Nephron (organoid): ENCODE measurements at regions not wholly inside any gene's neighbourhood (a gene's known extent, or its start where the extent isn't known, plus 50 kb on each side); places are given as distances from the start of the nearest gene placed in this dataset.

Experiments
- H3K27ac Mint-ChIP-seq, 3 experiments: 2 replicates each; pipeline ENCODE4 v1.8.0; 2020; ENCODE audit warnings: mixed read lengths in 3 of 3, mild to moderate bottlenecking in 2 of 3, moderate library complexity in 1 of 3
- H3K27me3 Mint-ChIP-seq: 2 replicates; pipeline ENCODE4 v1.8.0; 2021; ENCODE audit warnings: low read depth, mild to moderate bottlenecking, moderate library complexity, mixed read lengths
- H3K36me3 Mint-ChIP-seq: 2 replicates; pipeline ENCODE4 v1.8.0; 2020; ENCODE audit warnings: low read depth, mixed read lengths
- H3K4me1 Mint-ChIP-seq: 2 replicates; pipeline ENCODE4 v1.8.0; 2020; ENCODE audit warnings: mixed read lengths
- H3K4me3 Mint-ChIP-seq, 3 experiments: 2 replicates each; pipeline ENCODE4 v1.8.0; 2020; ENCODE audit warnings: mild to moderate bottlenecking in 3 of 3, mixed read lengths in 3 of 3, moderate library complexity in 2 of 3
- H3K9me3 Mint-ChIP-seq: 2 replicates; pipeline ENCODE4 v1.8.0; 2020; ENCODE audit warnings: mixed read lengths
- CTCF ChIP-seq, 3 experiments: fragments of 200-600 bp; sonication (generic); IDR thresholded peaks; one replicate each; pipeline ENCODE4 v1.5.0; 2021; ENCODE audit warnings: antibody characterized with exemption in 3 of 3; ENCODE audit not compliant: unreplicated experiment in 3 of 3

DNA sequence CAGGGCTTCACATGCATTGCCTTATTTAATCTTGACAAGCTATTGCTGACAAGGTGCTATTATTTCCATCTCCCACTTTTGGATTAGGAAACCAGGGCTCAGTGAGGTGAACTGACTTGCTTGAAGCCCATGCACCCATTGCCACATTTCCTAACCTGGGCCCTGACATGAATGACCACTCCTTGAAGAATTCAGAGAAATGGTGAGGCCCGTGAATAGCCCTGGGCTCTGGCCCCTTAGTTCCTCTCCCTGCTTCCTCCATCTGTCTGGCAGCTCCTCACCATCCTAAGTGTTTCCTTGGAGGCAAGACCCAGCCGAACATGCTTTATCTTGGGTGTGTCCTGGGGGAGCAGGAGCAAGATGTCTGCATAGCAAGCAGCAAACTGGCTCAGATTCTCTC is 56.1 kb upstream of the NECTIN1 start:
- Mint-ChIP-seq H3K4me1 (peaks cover 24% of the 10 kb centered on the region), H3K27ac (no peak overlapping the region)
- no peak for TF ChIP-seq CTCF (IDR thresholded peaks at IDR 0.05; ENCODE audit: unreplicated experiment in 3 of 3)

GRCh38 chr11:119784421-119784820 is 55.4 kb upstream of the NECTIN1 start:
- H3K4me1 Mint-ChIP-seq, result peaks cover 27% of the 10 kb centered on the region
- no peak overlapping the region for H3K4me3 Mint-ChIP-seq
- H3K36me3 Mint-ChIP-seq, result no peaks in the 10 kb centered on the region
- no peak overlapping the region for H3K27ac Mint-ChIP-seq
- peaks cover 4% of the 10 kb centered on the region for H3K9me3 Mint-ChIP-seq
- TF ChIP-seq CTCF (IDR thresholded peaks at IDR 0.05; ENCODE audit: unreplicated experiment in 3 of 3), result no peak
- peaks cover 18% of the 10 kb centered on the region for H3K27me3 Mint-ChIP-seq

More for the DNA sequence above, 56.1 kb upstream of the NECTIN1 start:
- H3K4me3 Mint-ChIP-seq, result no peak overlapping the region
- peaks cover 20% of the 10 kb centered on the region for H3K27me3 Mint-ChIP-seq
- peaks cover 4% of the 10 kb centered on the region for H3K9me3 Mint-ChIP-seq
- no peaks in the 10 kb centered on the region for H3K36me3 Mint-ChIP-seq

GRCh38 chr11:119783466-119784400 is 54.7 kb upstream of the NECTIN1 start:
- H3K4me1 Mint-ChIP-seq, result peaks cover 27% of the 10 kb centered on the region
- peaks cover 18% of the 10 kb centered on the region for H3K27me3 Mint-ChIP-seq
- no peaks in the 10 kb centered on the region for H3K36me3 Mint-ChIP-seq
- H3K9me3 Mint-ChIP-seq, result peaks cover 4% of the 10 kb centered on the region
- H3K4me3 Mint-ChIP-seq, result no peak overlapping the region
- no peak overlapping the region for H3K27ac Mint-ChIP-seq
- TF ChIP-seq CTCF (IDR thresholded peaks at IDR 0.05; ENCODE audit: unreplicated experiment in 3 of 3), result no peak

GRCh38 chr11:119782739-119783072 is 53.7 kb upstream of the NECTIN1 start:
- Mint-ChIP-seq H3K4me3 (peak overlapping the region; percentile 22 to 29 (median 22)), H3K27me3 (peaks cover 24% of the 10 kb centered on the region), H3K36me3 (no peaks in the 10 kb centered on the region), H3K27ac (peak overlapping the region; percentile 87 to 94 (median 90)), H3K9me3 (peaks cover 4% of the 10 kb centered on the region), H3K4me1 (peaks cover 33% of the 10 kb centered on the region)
- no peak for TF ChIP-seq CTCF (IDR thresholded peaks at IDR 0.05; ENCODE audit: unreplicated experiment in 3 of 3)

- H3K36me3 Mint-ChIP-seq, result no peaks in the 10 kb centered on the region
- peak overlapping the region; percentile 10 to 29 (median 22) for H3K4me3 Mint-ChIP-seq
Measured at GRCh38 chr11:119782006-119782738, 53.2 kb upstream of the NECTIN1 start.

More at GRCh38 chr11:119782006-119782738, 53.2 kb upstream of the NECTIN1 start:
- Mint-ChIP-seq H3K27ac (peak overlapping the region; percentile 87 to 94 (median 90)), H3K9me3 (peaks cover 4% of the 10 kb centered on the region), H3K4me1 (peaks cover 33% of the 10 kb centered on the region), H3K27me3 (peaks cover 24% of the 10 kb centered on the region)
- no peak for TF ChIP-seq CTCF (IDR thresholded peaks at IDR 0.05; ENCODE audit: unreplicated experiment in 3 of 3)
